ENCODE measurements at regions not wholly inside any gene's neighbourhood (a gene's known extent, or its start where the extent isn't known, plus 50 kb on each side); places are given as distances from the start of the nearest gene placed in this dataset.
"Not testable (repeated sequence)": the region's sequence is repeated elsewhere in the genome, so short reads cannot be mapped to it uniquely, and the experiment has no call there.

GRCh38 chr15:81705727-81706126 lies 331.7 kb upstream of the TMC3 start:
- not testable (repeated sequence) for DNase-seq

- no peak for DNase-seq
These were observed 312.0 kb upstream of the TMC3 start for GRCh38 chr15:81686021-81686420.

GRCh38 chr15:81685237-81685636 lies 311.2 kb upstream of the TMC3 start:
- DNase-seq, result no peak

- no peak for DNase-seq
These were observed 306.8 kb upstream of the TMC3 start for GRCh38 chr15:81680829-81681228.

GRCh38 chr15:81666839-81667238 lies 292.8 kb upstream of the TMC3 start:
- no peak for DNase-seq

- no peak for DNase-seq
These were observed 287.0 kb upstream of the TMC3 start for GRCh38 chr15:81660976-81661375.

- no peak for DNase-seq
These were observed 279.2 kb upstream of the TMC3 start for GRCh38 chr15:81653259-81653658.

GRCh38 chr15:81645470-81645869 lies 271.5 kb upstream of the TMC3 start:
- no peak for DNase-seq

GRCh38 chr15:81643771-81644170 lies 269.8 kb upstream of the TMC3 start:
- no peak for DNase-seq

- no peak for DNase-seq
These were observed 268.5 kb upstream of the TMC3 start for GRCh38 chr15:81642451-81642990.

GRCh38 chr15:81636064-81636463 lies 262.1 kb upstream of the TMC3 start:
- DNase-seq, result not testable (repeated sequence)

GRCh38 chr15:81633889-81634288 lies 259.9 kb upstream of the TMC3 start:
- DNase-seq, result no peak

GRCh38 chr15:81625896-81626295 lies 251.9 kb upstream of the TMC3 start:
- DNase-seq, result no peak

GRCh38 chr15:81619002-81619401 lies 245.0 kb upstream of the TMC3 start:
- DNase-seq, result no peak

GRCh38 chr15:81612631-81613030 lies 238.6 kb upstream of the TMC3 start:
- no peak for DNase-seq

- no peak for DNase-seq
These were observed 237.7 kb upstream of the TMC3 start for GRCh38 chr15:81611679-81612078.

GRCh38 chr15:81608309-81608829 lies 234.4 kb upstream of the TMC3 start:
- DNase-seq, result no peak

GRCh38 chr15:81604713-81605112 lies 230.7 kb upstream of the TMC3 start:
- no peak for DNase-seq

GRCh38 chr15:81596159-81596865 lies 222.3 kb upstream of the TMC3 start:
- DNase-seq, result no peak

- no peak for DNase-seq
These were observed 221.7 kb upstream of the TMC3 start for GRCh38 chr15:81595752-81596151.

GRCh38 chr15:81589671-81590070 lies 215.7 kb upstream of the TMC3 start:
- DNase-seq, result no peak

- no peak for DNase-seq
These were observed 201.6 kb upstream of the TMC3 start for GRCh38 chr15:81575436-81576123.

- DNase-seq, result no peak
These were observed 199.2 kb upstream of the TMC3 start for GRCh38 chr15:81573098-81573746.

GRCh38 chr15:81572190-81572589 lies 198.2 kb upstream of the TMC3 start:
- DNase-seq, result no peak

Measured in right hindlimb (tissue), 1 donor.